HG03460 (cell line): ENCODE measurements at regions not wholly inside any gene's neighbourhood (a gene's known extent, or its start where the extent isn't known, plus 50 kb on each side); places are given as distances from the start of the nearest gene placed in this dataset.

Experiments
- ATAC-seq: cut with Tn5 transposase; IDR thresholded peaks from one replicate; pipeline ENCODE4 v1.9.1; 2021; ENCODE audit not compliant: unreplicated experiment

GRCh38 chr16:59213952-59214351, 479.8 kb upstream of the GOT2 start:
- ATAC-seq, result no peak

- no peak for ATAC-seq
Measured at GRCh38 chr16:59212492-59213024, 478.4 kb upstream of the GOT2 start.

- no peak for ATAC-seq
Measured at GRCh38 chr16:59210955-59211541, 476.9 kb upstream of the GOT2 start.

GRCh38 chr16:59205403-59205802, 471.3 kb upstream of the GOT2 start:
- ATAC-seq, result no peak

- ATAC-seq, result no peak
Measured at GRCh38 chr16:59204589-59204988, 470.5 kb upstream of the GOT2 start.

- no peak for ATAC-seq
Measured at GRCh38 chr16:59202233-59202862, 468.2 kb upstream of the GOT2 start.

- no peak for ATAC-seq
Measured at GRCh38 chr16:59201821-59202220, 467.7 kb upstream of the GOT2 start.

GRCh38 chr16:59201160-59201559, 467.0 kb upstream of the GOT2 start:
- ATAC-seq, result no peak

- ATAC-seq, result no peak
Measured at GRCh38 chr16:59198487-59198886, 464.4 kb upstream of the GOT2 start.

- no peak for ATAC-seq
Measured at GRCh38 chr16:59195242-59195641, 461.1 kb upstream of the GOT2 start.

GRCh38 chr16:59193637-59194036, 459.5 kb upstream of the GOT2 start:
- ATAC-seq, result no peak

- ATAC-seq, result no peak
Measured at GRCh38 chr16:59192551-59193199, 458.6 kb upstream of the GOT2 start.

- ATAC-seq, result no peak
Measured at GRCh38 chr16:59190731-59191130, 456.6 kb upstream of the GOT2 start.

GRCh38 chr16:59188029-59188428, 453.9 kb upstream of the GOT2 start:
- no peak for ATAC-seq

- ATAC-seq, result no peak
Measured at GRCh38 chr16:59181821-59182420, 447.8 kb upstream of the GOT2 start.

- no peak for ATAC-seq
Measured at GRCh38 chr16:59180083-59180476, 446.0 kb upstream of the GOT2 start.

- ATAC-seq, result no peak
Measured at GRCh38 chr16:59179446-59180082, 445.4 kb upstream of the GOT2 start.

GRCh38 chr16:59173408-59173831, 439.3 kb upstream of the GOT2 start:
- no peak for ATAC-seq

GRCh38 chr16:59170099-59170712, 436.1 kb upstream of the GOT2 start:
- no peak for ATAC-seq

GRCh38 chr16:59169168-59169567, 435.1 kb upstream of the GOT2 start:
- no peak for ATAC-seq
